D721Med (cell line): ENCODE measurements at regions not wholly inside any gene's neighbourhood (a gene's known extent, or its start where the extent isn't known, plus 50 kb on each side); places are given as distances from the start of the nearest gene placed in this dataset.

Source experiments
- DNase-seq: peaks from one replicate; pipeline ENCODE4 v3.0.0; 2011; ENCODE audit warnings: low spot score; ENCODE audit not compliant: insufficient read length
- FAIRE-seq: peaks from 2 replicates; lab custom pipeline; 2011; peaks lifted over from hg19 to GRCh38; lab: Jason Lieb, UNC
- TF ChIP-seq, protein P1 (sequence below): IDR thresholded peaks from 2 replicates; pipeline ENCODE4 v1.5.1; 2012; ENCODE audit warnings: mild to moderate bottlenecking, control low read depth; ENCODE audit not compliant: insufficient read depth; ENCODE audit errors: missing control alignments

GRCh38 chr9:13603921-13604320 lies 324.4 kb upstream of the MPDZ start:
- FAIRE-seq (no peak), DNase-seq (no peak)
- TF ChIP-seq, protein P1, sequence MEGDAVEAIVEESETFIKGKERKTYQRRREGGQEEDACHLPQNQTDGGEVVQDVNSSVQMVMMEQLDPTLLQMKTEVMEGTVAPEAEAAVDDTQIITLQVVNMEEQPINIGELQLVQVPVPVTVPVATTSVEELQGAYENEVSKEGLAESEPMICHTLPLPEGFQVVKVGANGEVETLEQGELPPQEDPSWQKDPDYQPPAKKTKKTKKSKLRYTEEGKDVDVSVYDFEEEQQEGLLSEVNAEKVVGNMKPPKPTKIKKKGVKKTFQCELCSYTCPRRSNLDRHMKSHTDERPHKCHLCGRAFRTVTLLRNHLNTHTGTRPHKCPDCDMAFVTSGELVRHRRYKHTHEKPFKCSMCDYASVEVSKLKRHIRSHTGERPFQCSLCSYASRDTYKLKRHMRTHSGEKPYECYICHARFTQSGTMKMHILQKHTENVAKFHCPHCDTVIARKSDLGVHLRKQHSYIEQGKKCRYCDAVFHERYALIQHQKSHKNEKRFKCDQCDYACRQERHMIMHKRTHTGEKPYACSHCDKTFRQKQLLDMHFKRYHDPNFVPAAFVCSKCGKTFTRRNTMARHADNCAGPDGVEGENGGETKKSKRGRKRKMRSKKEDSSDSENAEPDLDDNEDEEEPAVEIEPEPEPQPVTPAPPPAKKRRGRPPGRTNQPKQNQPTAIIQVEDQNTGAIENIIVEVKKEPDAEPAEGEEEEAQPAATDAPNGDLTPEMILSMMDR, result no peak

DNA sequence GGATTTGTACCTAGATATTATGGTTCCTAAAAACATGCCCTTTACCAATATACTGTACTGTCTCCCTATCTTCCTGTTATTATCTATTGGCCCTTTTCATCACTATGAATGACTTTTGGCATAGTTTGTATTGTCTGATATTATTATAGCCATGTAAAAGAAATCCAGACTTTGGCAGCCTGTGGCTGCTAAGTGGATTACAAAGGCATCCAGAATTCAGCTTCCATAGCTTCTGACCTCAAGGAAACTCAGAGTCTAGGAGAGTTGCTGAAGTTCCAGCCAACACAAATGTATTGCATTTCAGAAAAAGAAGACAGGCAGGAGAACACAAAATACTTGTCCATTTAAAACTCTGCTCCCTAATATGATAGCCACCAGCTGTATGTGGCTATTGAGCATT lies 319.2 kb upstream of the MPDZ start:
- no peak for FAIRE-seq

GRCh38 chr9:13597427-13597826 lies 317.9 kb upstream of the MPDZ start:
- FAIRE-seq (no peak), DNase-seq (no peak)
- TF ChIP-seq, protein P1, result no peak

More for the DNA sequence above, 319.2 kb upstream of the MPDZ start:
- DNase-seq, result no peak
- TF ChIP-seq, protein P1, result no peak

- DNase-seq (no peak), FAIRE-seq (no peak)
- TF ChIP-seq, protein P1, result no peak
Observed at GRCh38 chr9:13597004-13597403, 317.5 kb upstream of the MPDZ start.

DNA sequence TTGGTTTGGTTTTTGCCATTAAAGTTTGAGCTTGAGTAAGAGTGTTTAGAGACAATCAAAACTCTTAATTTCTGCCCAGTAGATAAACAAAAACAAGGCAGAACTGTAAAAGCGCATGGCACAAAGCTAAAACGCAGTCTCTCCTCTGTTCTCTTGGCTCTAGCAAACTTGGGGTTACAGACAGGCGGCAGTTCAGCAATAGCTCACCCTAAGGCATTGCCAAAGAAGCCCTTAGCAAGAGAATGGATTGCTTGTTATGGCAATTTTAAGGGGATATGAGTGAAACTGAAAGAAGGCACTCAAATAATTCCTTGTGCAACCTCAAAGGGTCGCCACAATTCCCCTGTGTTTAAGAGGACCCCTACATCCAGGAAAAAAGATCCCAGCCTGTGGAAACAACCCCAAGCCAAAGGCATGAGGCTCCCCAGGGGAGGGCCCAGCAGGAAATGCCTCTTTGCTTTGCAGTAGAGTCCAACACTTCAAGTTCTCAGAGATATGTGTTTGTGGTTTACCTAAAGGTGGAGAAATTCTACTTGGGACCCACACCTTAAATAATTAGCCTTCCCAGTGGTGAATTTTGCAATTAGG lies 317.0 kb upstream of the MPDZ start:
- no peak for DNase-seq
- TF ChIP-seq, protein P1, result no peak
- no peak for FAIRE-seq

- FAIRE-seq (no peak), DNase-seq (no peak)
- TF ChIP-seq, protein P1, result no peak
Observed at GRCh38 chr9:13590996-13591395, 311.5 kb upstream of the MPDZ start.

GRCh38 chr9:13589034-13589737 lies 309.7 kb upstream of the MPDZ start:
- FAIRE-seq, result no peak
- TF ChIP-seq, protein P1, result no peak
- no peak for DNase-seq
